ENCODE measurements at regions not wholly inside any gene's neighbourhood (a gene's known extent, or its start where the extent isn't known, plus 50 kb on each side); places are given as distances from the start of the nearest gene placed in this dataset.

- ChIA-PET POLR2A (no interaction called here), CTCF (no interaction called here)
- Histone ChIP-seq H3K4me3 (ENCODE audit: low read depth, low read length) (no peak overlapping the region), H3K27me3 (ENCODE audit: control insufficient read depth, insufficient read depth, low read length) (no peaks in the 10 kb centered on the region), H3K36me3 (ENCODE audit: control insufficient read depth, insufficient read depth, low read length) (no peaks in the 10 kb centered on the region)
- no peak for TF ChIP-seq CTCF (IDR thresholded peaks at IDR 0.05; ENCODE audit: insufficient read depth, low read depth, low read length)
- DNase-seq (ENCODE audit: low read depth): no peak
Observed at GRCh38 chr2:157160111-157160510, 97.4 kb upstream of the GALNT5 start.

GRCh38 chr2:157164370-157164769 lies 93.1 kb upstream of the GALNT5 start:
- Histone ChIP-seq H3K36me3 (ENCODE audit: control insufficient read depth, insufficient read depth, low read length) (no peaks in the 10 kb centered on the region), H3K27me3 (ENCODE audit: control insufficient read depth, insufficient read depth, low read length) (no peaks in the 10 kb centered on the region), H3K4me3 (ENCODE audit: low read depth, low read length) (no peak overlapping the region)
- no peak for DNase-seq (ENCODE audit: low read depth)
- TF ChIP-seq CTCF (IDR thresholded peaks at IDR 0.05; ENCODE audit: insufficient read depth, low read depth, low read length): no peak
- ChIA-PET CTCF (no interaction called here), POLR2A (no interaction called here)

- no peak for TF ChIP-seq CTCF (IDR thresholded peaks at IDR 0.05; ENCODE audit: insufficient read depth, low read depth, low read length)
- ChIA-PET CTCF (no interaction called here), POLR2A (no interaction called here)
- Histone ChIP-seq H3K27me3 (ENCODE audit: control insufficient read depth, insufficient read depth, low read length) (no peaks in the 10 kb centered on the region), H3K36me3 (ENCODE audit: control insufficient read depth, insufficient read depth, low read length) (no peaks in the 10 kb centered on the region), H3K4me3 (ENCODE audit: low read depth, low read length) (no peak overlapping the region)
- no peak for DNase-seq (ENCODE audit: low read depth)
Observed at GRCh38 chr2:157164891-157165290, 92.6 kb upstream of the GALNT5 start.

- Histone ChIP-seq H3K27me3 (ENCODE audit: control insufficient read depth, insufficient read depth, low read length) (no peaks in the 10 kb centered on the region), H3K4me3 (ENCODE audit: low read depth, low read length) (no peak overlapping the region), H3K36me3 (ENCODE audit: control insufficient read depth, insufficient read depth, low read length) (no peaks in the 10 kb centered on the region)
- DNase-seq (ENCODE audit: low read depth): no peak
- no peak for TF ChIP-seq CTCF (IDR thresholded peaks at IDR 0.05; ENCODE audit: insufficient read depth, low read depth, low read length)
- ChIA-PET POLR2A (no interaction called here), CTCF (interaction anchor here (1.0 kb wide), 1 partner anchor 126 kb away, joined by 3 read pairs; no protein-coding TSS in a partner anchor)
Observed at GRCh38 chr2:157168501-157168900, 89.0 kb upstream of the GALNT5 start.

GRCh38 chr2:157169889-157170288 lies 87.6 kb upstream of the GALNT5 start:
- no peak for DNase-seq (ENCODE audit: low read depth)
- CTCF ChIA-PET: interaction anchor here (0.7 kb wide), 1 partner anchor 337 kb away, joined by 4 read pairs; no protein-coding TSS in a partner anchor
- H3K36me3 ChIP-seq (ENCODE audit: control insufficient read depth, insufficient read depth, low read length): no peaks in the 10 kb centered on the region
- H3K27me3 ChIP-seq (ENCODE audit: control insufficient read depth, insufficient read depth, low read length): no peaks in the 10 kb centered on the region
- POLR2A ChIA-PET: no interaction called here
- TF ChIP-seq CTCF (IDR thresholded peaks at IDR 0.05; ENCODE audit: insufficient read depth, low read depth, low read length): no peak
- no peak overlapping the region for H3K4me3 ChIP-seq (ENCODE audit: low read depth, low read length)

Measured in BJ (cell line).